Stimulated activated naive CD8-positive, alpha-beta T cell treated with anti-CD3 and anti-CD28 coated beads, Interleukin-15, Interleukin-2, amounts not matched to agents 100 U/mL and 50 U/mL, for 24 hours (primary cell): ENCODE measurements at regions not wholly inside any gene's neighbourhood (a gene's known extent, or its start where the extent isn't known, plus 50 kb on each side); places are given as distances from the start of the nearest gene placed in this dataset.
"Not testable (repeated sequence)": the region's sequence is repeated elsewhere in the genome, so short reads cannot be mapped to it uniquely, and the experiment has no call there.

Source experiments
- ATAC-seq: fragments of 150-1000 bp; cut with Tn5 transposase; one replicate; pipeline ENCODE4 v1.10.0; 2021
- DNase-seq: peaks from one replicate; pipeline ENCODE4 v3.0.0; 2021

- DNase-seq (no peak), ATAC-seq (no peak)
Measured at GRCh38 chr1:228868731-228869024, 133.4 kb downstream of the RHOU start.

GRCh38 chr1:228869312-228869824 lies 134.1 kb downstream of the RHOU start:
- DNase-seq (no peak), ATAC-seq (no peak)

- ATAC-seq = no peak
- DNase-seq = no peak
Measured at GRCh38 chr1:228870041-228870713, 134.9 kb downstream of the RHOU start.

- DNase-seq (no peak), ATAC-seq (no peak)
Measured at GRCh38 chr1:228871314-228872061, 136.2 kb downstream of the RHOU start.

GRCh38 chr1:228872080-228872479 lies 136.8 kb downstream of the RHOU start:
- no peak for ATAC-seq

GRCh38 chr1:228873709-228874108 lies 138.4 kb downstream of the RHOU start:
- DNase-seq (no peak), ATAC-seq (no peak)

More at GRCh38 chr1:228872080-228872479, 136.8 kb downstream of the RHOU start:
- no peak for DNase-seq

DNA sequence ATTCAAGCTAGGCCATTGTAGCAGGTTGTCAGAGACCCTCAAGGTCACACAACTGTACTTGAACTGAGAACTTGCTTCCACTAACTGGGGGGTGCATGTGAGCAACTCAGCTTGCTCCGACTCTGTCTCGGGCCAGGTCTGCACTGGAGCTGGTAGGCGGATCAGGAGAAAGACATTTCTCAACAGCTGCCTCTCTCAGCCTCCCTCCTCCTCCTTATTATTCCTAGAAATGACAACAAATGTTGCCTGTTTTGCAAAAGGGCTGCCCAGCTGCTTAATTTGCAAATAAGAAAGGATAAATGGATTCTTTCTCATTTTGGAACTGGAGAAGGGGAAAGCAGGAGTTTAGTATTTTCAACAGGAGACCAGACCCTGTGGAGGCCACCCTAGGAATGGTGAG lies 140.5 kb downstream of the RHOU start:
- DNase-seq (no peak), ATAC-seq (no peak)

- DNase-seq = no peak
- ATAC-seq = no peak
Measured at GRCh38 chr1:228876187-228876586, 140.9 kb downstream of the RHOU start.

DNA sequence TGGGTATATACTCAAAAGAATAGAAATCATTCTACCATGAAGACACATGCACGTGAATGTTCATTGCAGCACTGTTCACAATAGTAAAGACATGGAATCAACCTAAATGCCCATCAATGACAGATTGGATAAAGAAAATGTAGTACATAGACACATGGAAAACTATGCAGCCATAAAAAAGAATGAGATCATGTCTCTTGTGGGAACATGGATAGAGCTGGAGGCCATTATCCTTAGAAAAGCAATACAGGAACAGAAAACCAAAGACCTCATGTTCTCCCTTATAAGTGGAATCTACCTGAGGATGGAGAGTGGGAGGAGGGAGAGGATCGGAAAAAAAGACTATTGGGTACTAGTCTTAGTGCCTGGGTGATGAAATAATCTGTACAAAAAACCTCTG lies 143.9 kb downstream of the RHOU start:
- DNase-seq = no peak
- no peak for ATAC-seq

DNA sequence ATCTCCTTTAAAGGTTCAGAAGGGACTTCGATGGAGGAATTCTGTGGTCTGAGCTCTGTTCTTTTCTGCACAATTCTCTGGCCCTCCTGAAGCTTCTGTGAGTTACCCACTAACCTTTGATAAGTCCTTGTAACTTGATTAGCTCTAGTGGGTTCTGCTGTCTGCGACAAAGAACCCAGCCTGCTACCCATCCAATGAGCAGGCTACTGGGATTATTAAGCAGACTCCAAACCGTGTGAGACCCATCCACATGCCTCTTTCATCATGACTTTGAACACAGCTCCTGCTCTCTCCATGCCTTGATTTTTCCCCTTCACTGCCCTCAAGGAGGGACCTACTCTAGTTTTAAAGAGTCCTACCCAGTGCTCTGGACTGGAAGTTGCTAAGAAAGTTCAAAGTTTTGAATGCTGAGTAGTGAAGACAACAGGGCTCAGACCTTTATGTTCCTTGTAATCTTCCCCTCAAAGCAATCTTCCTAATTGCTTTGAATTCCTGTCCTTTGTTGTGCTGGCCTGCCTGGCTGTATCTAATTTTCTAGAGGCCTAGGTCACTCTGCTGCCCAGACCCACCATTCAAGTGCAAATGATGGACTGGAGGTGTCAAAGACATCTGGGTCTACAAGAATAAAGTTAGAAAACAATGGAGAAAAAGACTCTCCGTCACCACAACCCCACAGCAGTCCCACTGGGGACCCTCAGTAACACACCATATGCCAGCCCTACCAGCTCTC lies 146.9 kb downstream of the RHOU start:
- ATAC-seq (no peak), DNase-seq (no peak)

DNA sequence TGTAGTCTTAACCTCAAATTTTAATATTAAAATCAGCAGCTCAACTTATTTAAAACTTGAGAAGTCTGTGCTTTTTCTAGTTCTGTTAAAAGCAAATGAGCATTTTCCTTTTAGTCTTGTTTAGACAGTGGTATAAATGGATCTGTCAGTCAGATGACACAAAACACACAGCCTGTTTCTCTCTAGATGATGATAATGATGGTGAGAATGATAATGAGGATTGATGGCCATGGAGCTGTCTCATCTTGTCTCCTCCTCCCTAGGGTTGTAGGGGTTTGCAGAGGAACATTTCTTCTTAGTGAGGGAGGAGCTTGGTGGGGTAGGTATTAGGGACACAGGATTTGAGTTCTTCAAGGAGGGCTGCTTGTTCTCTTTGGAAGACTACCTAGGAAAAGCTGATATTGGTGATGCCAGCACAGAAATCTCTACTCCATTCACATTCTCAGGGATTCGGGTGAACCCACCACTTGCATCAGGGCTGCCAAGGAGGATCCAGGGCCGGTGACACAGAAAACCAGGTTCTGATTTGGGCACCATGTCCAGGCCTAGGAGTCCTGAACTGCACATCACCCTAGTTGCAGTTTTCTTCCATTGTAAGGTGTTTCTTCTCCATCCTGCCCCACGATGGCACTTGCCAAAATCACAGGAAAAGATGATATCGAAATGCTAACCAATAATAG lies 147.6 kb downstream of the RHOU start:
- ATAC-seq = no peak
- DNase-seq = no peak

DNA sequence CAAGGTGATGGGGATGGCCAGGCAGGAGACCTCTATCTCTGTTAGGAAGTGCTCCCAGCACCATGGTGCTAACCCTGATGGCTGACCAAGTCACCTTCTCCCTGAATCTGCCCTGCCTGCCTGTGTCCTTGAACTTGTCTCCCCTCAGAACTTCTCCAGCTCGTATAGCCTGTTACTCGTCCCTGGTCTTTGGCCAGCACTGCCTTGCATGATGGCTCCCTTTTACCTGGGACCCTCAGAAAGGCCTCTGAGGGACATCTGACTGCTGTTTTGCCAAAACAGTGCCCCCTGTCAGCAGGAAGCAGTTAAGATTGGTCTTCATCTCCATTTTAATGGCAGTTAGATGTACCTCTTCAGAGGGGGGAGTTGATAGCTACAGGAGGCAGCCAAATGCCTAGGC lies 148.3 kb downstream of the RHOU start:
- ATAC-seq = no peak
- DNase-seq = no peak

DNA sequence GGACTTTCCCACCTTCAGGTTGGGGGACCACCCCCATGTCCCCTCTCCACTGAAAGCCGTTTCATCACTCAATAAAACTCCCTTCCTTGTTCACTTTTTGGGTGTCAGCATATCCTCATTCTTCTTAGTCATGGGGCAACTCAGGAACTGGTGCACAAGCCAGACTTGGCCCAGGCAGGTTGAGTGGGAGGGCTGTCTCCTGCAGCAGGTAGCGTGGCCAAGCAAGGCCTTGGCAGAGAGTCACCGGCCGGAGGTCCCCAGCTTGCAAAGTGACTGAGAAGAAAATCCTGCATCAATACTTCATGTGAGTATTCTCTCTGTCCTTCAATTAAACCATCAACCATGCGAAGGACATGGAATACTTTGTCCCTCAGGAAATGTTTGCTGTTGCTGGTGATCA lies 148.9 kb downstream of the RHOU start:
- DNase-seq (no peak), ATAC-seq (no peak)

- no peak for DNase-seq
- no peak for ATAC-seq
Measured at GRCh38 chr1:228884615-228885566, 149.6 kb downstream of the RHOU start.

GRCh38 chr1:228885845-228886244 lies 150.6 kb downstream of the RHOU start:
- ATAC-seq (no peak), DNase-seq (no peak)

- DNase-seq (no peak), ATAC-seq (no peak)
Measured at GRCh38 chr1:228887101-228887500, 151.8 kb downstream of the RHOU start.

- no peak for ATAC-seq
- no peak for DNase-seq
Measured at GRCh38 chr1:228887960-228888359, 152.7 kb downstream of the RHOU start.

DNA sequence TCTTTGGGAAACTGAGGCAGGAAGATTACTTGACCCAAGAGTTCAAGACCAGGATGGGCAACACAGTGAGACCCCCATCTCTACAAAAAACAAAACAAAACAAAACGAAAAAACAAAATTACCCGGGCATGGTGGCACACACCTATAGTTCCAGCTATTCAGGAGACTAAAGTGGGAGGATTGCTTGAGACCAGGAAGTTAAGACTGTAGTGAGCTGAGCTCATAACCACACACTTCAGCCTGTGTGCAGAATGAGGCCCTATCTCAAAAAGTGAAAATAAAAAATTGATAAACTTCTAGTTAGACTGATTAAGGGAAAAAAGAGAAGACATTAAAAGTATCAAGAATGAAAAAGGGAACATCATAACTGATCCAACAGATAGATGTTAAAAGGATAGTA lies 154.0 kb downstream of the RHOU start:
- no peak for DNase-seq
- ATAC-seq = no peak

- no peak for ATAC-seq
Measured at GRCh38 chr1:228891272-228892034, 156.2 kb downstream of the RHOU start.

DNA sequence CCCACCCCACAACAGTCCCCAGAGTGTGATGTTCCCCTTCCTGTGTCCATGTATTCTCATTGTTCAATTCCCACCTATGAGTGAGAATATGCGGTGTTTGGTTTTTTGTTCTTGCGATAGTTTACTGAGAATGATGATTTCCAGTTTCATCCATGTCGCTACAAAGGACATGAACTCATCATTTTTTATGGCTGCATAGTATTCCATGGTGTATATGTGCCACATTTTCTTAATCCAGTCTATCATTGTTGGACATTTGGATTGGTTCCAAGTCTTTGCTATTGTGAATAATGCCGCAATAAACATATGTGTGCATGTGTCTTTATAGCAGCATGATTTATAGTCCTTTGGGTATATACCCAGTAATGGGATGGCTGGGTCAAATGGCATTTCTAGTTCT lies 156.9 kb downstream of the RHOU start:
- ATAC-seq, DNase-seq: not testable (repeated sequence)

More at GRCh38 chr1:228891272-228892034, 156.2 kb downstream of the RHOU start:
- DNase-seq = no peak
